Psoas muscle (tissue), 7 donors: ENCODE measurements at regions not wholly inside any gene's neighbourhood (a gene's known extent, or its start where the extent isn't known, plus 50 kb on each side); places are given as distances from the start of the nearest gene placed in this dataset.

Experiments used
- ATAC-seq, 4 donors: fragments of 200-7000 bp; cut with Tn5 transposase; one replicate each; pipeline ENCODE4 v1.9.1; 2020; ENCODE audit warnings: moderate library complexity in 3 of 4, mild to moderate bottlenecking in 2 of 4
- DNase-seq, 2 donors: peaks; one replicate each; pipeline ENCODE4 v3.0.0-alpha.2; 2020
- H3K27ac ChIP-seq: fragments of 200-600 bp; one replicate; pipeline ENCODE4 v1.8.0; 2022
- H3K27me3 ChIP-seq, 3 donors: fragments of 200-600 bp in 1 of 3; one replicate each; pipeline versions ENCODE4 v1.6.1 to v1.8.0; 2013 to 2022; ENCODE audit warnings: low read length in 2 of 3, mild to moderate bottlenecking in 2 of 3, moderate library complexity in 1 of 3; ENCODE audit not compliant: insufficient read depth in 3 of 3
- H3K36me3 ChIP-seq, 2 donors: fragments of 200-600 bp in 1 of 2; one replicate each; pipeline versions ENCODE4 v1.6.1 to v1.8.0; 2013 to 2022; ENCODE audit warnings: low read depth in 1 of 2, mild to moderate bottlenecking in 1 of 2, moderate library complexity in 1 of 2; ENCODE audit not compliant: insufficient read depth in 1 of 2
- H3K4me1 ChIP-seq: fragments of 200-600 bp; one replicate; pipeline ENCODE4 v1.8.0; 2022
- H3K4me3 ChIP-seq: fragments of 200-600 bp; one replicate; pipeline ENCODE4 v1.8.0; 2022; ENCODE audit warnings: mild to moderate bottlenecking
- H3K9me3 ChIP-seq: fragments of 200-600 bp; one replicate; pipeline ENCODE4 v1.8.0; 2022
- WGBS, 3 donors: extraction: QIAGEN DNeasy Blood & Tissue Kit; methylation state at CpG; one replicate each; pipeline versions ENCODE4 v1.1.6 to v1.1.7; 2013; 5-methylcytosine and 5-hydroxymethylcytosine counted together
- intact Hi-C, 2 donors: fragments of 100-400 bp; cut with DNase I; formaldehyde crosslinking; loops; one replicate each; pipeline versions ENCODE4 v1.11.0 to v1.14.2; 2022
- TF ChIP-seq, protein P1 (sequence below): fragments of 200-600 bp; IDR thresholded peaks from one replicate; pipeline ENCODE4 v1.8.0; 2022; ENCODE audit warnings: antibody characterized with exemption
- donor health status: healthy with polysubstance abuse.
- donor health status: DM: no; HTN: no; CAD: no; lungs with moderate emphysema.
- donor health status: Bipolar disorder and iron deficiency.
- donor health status: healthy.
- donor health status: DM: yes; HTN: yes; CAD: no.
- donor health status: DM: no; HTN: no; CAD: no.
- donor health status: DM: yes; HTN: yes; CAD: no.

DNA sequence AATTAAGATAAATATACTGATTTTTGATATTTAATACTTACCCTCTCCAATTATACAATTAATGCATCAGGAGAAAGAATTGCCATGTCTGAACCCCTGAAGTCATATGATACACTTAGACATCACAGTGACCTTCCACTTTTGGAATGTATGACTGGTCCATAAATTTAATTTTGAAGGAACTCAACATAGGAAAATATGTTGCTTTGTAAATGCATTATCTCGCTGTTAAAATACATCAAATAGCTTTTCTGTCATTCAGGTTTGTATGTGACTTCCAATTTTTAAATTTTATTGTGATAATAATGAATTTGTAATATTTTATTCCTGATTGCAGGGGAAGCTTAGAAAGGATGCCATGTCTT, 631.9 kb upstream of the ANKRD30A start:
- WGBS, 3 donors: 51 to 65% (median 65%) methylated on average over 1 of the region's 1 CpG
- Histone ChIP-seq H3K27ac (no peak overlapping the region), H3K27me3 (no peaks in the 10 kb centered on the region), H3K9me3 (no peaks in the 10 kb centered on the region), H3K4me3 (no peak overlapping the region), H3K36me3 (no peaks in the 10 kb centered on the region), H3K4me1 (no peaks in the 10 kb centered on the region)
- DNase-seq (no peak), ATAC-seq (no peak)
- intact Hi-C loops: no loop called here
- TF ChIP-seq, protein P1, sequence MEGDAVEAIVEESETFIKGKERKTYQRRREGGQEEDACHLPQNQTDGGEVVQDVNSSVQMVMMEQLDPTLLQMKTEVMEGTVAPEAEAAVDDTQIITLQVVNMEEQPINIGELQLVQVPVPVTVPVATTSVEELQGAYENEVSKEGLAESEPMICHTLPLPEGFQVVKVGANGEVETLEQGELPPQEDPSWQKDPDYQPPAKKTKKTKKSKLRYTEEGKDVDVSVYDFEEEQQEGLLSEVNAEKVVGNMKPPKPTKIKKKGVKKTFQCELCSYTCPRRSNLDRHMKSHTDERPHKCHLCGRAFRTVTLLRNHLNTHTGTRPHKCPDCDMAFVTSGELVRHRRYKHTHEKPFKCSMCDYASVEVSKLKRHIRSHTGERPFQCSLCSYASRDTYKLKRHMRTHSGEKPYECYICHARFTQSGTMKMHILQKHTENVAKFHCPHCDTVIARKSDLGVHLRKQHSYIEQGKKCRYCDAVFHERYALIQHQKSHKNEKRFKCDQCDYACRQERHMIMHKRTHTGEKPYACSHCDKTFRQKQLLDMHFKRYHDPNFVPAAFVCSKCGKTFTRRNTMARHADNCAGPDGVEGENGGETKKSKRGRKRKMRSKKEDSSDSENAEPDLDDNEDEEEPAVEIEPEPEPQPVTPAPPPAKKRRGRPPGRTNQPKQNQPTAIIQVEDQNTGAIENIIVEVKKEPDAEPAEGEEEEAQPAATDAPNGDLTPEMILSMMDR: no peak

DNA sequence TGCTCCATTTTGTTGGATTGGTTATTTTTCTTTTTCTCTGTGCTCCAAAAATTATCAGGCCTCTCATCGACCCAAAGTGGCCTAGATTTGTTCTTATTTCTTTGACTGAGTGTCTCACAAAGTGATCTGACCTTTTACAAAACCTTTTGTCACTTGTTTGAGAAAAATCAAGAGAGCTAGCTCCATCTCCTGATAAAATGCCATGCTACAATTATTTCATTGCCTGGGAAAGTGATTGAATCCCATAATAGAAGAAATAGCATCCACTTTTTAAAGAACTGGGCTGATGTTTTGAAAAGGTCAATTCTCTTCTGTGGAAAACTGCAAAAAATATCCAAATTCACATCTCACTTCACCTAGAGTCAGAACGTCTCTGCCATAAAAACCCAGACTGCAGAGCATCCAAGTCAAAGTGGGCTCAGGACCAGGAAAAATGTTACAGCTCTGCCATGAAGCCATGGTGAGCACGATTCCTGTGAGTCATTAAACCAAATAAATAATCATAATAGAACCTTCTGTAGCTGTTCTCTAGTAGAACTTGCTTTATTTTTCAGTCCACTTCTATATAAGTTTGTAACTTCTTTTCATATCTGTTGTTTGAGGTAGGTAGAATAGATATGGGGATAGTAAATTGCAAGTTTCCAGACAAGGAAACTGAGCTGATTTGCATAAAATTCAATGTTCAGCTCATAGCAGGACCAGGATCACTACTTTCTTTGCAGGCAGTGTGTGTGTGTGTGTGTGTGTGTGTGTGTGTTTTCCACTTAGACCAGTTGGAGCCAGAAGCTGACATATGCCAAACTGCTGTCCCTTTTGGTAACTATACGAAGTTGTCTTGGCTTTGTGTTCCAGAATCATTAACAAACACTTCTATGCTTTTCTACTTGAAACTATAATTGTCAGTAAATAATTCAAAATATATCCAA, 632.5 kb upstream of the ANKRD30A start:
- TF ChIP-seq, protein P1: no peak
- Histone ChIP-seq H3K4me3 (no peak overlapping the region), H3K9me3 (no peaks in the 10 kb centered on the region), H3K27ac (no peak overlapping the region), H3K4me1 (no peaks in the 10 kb centered on the region), H3K27me3 (no peaks in the 10 kb centered on the region), H3K36me3 (no peaks in the 10 kb centered on the region)
- ATAC-seq (no peak), DNase-seq (no peak)
- intact Hi-C loops: no loop called here
- 34 to 45% (median 42%) methylated on average over 4 of the region's 4 CpGs for WGBS, 3 donors

DNA sequence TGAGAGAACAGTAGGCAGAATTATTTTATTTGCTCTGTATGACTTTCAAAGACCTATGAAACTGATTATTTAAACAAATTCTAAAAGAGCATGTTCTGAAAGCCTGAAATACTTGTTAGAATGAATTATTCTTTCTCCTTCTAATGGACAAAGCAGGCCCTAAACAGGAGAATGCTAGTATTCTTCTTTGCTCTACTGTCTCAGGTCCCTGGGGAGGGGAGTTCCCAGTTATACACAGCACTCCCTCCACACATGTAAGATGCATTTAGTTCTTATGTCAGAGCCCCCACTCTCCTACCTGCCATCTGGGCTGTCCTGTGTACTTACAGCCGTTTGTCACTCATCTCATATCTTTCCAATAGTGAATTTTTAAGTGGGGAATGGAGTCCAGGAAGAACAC, 633.5 kb upstream of the ANKRD30A start:
- Histone ChIP-seq H3K36me3 (no peaks in the 10 kb centered on the region), H3K27me3 (no peaks in the 10 kb centered on the region), H3K4me3 (no peak overlapping the region), H3K9me3 (no peaks in the 10 kb centered on the region), H3K4me1 (no peaks in the 10 kb centered on the region), H3K27ac (no peak overlapping the region)
- no peak for DNase-seq
- WGBS, 3 donors: 68 to 82% (median 76%) methylated on average over 1 of the region's 1 CpG
- no peak for ATAC-seq
- intact Hi-C loops: no loop called here
- TF ChIP-seq, protein P1: no peak

DNA sequence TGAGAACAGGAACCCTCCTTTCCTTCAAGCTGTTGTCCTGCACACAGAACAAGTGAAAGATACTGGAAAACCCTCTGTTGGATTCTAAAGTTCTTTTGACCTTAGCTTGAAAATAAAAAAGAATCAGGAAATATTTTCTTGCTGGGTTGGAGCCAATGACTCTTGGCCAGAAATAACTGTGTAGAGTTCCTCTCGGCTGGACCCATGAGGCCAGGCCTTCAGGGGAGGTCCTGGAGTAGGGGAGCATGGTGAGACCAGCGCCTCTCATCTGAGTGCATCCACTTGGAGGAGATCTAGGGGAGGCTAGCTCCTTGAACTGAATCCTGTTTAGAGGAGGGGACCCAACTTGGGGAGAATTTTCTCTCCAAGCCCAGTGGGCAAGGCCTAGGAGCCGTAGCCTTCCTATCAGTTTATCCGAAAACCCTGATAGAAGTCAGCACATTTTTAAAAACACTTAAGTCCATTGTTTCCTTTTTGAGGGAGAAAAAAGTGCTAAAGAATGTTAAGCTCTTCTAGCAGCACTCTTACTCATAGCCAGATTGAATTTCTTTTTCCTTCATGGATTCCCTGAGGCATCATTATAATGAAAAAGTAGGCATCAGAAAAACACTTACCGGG, 635.7 kb upstream of the ANKRD30A start:
- Histone ChIP-seq H3K9me3 (no peaks in the 10 kb centered on the region), H3K36me3 (no peaks in the 10 kb centered on the region), H3K4me3 (no peak overlapping the region), H3K27me3 (no peaks in the 10 kb centered on the region), H3K27ac (peak overlapping the region; percentile 50), H3K4me1 (no peaks in the 10 kb centered on the region)
- DNase-seq (no peak), ATAC-seq (no peak)
- WGBS, 3 donors: 38 to 41% (median 40%) methylated on average over 5 of the region's 5 CpGs
- intact Hi-C loops: no loop called here
- TF ChIP-seq, protein P1: no peak
